ENCODE measurements at regions not wholly inside any gene's neighbourhood (a gene's known extent, or its start where the extent isn't known, plus 50 kb on each side); places are given as distances from the start of the nearest gene placed in this dataset.
"Not testable (repeated sequence)": the region's sequence is repeated elsewhere in the genome, so short reads cannot be mapped to it uniquely, and the experiment has no call there.

GRCh38 chr5:99068944-99069650 is 140.3 kb upstream of the CHD1 start:
- no peak for DNase-seq (ENCODE audit: low read depth in 2 of 2)

- no peak for DNase-seq (ENCODE audit: low read depth in 2 of 2)
Observed at GRCh38 chr5:99063737-99064136, 134.9 kb upstream of the CHD1 start.

GRCh38 chr5:99061711-99062110 is 132.9 kb upstream of the CHD1 start:
- DNase-seq (ENCODE audit: low read depth in 2 of 2), result no peak

- no peak for DNase-seq (ENCODE audit: low read depth in 2 of 2)
Observed at GRCh38 chr5:99061299-99061698, 132.5 kb upstream of the CHD1 start.

GRCh38 chr5:99060306-99061261 is 131.8 kb upstream of the CHD1 start:
- peak; percentile 36 to 67 for DNase-seq (ENCODE audit: low read depth in 2 of 2)

GRCh38 chr5:99059685-99060084 is 130.9 kb upstream of the CHD1 start:
- DNase-seq (ENCODE audit: low read depth in 2 of 2), result no peak

GRCh38 chr5:99058466-99058865 is 129.7 kb upstream of the CHD1 start:
- DNase-seq (ENCODE audit: low read depth in 2 of 2), result no peak

- DNase-seq (ENCODE audit: low read depth in 2 of 2), result peak in 1 of 2 donors; percentile 44
Observed at GRCh38 chr5:99054972-99055371, 126.2 kb upstream of the CHD1 start.

GRCh38 chr5:99045871-99046270 is 117.1 kb upstream of the CHD1 start:
- no peak for DNase-seq (ENCODE audit: low read depth in 2 of 2)

- not testable (repeated sequence) for DNase-seq (ENCODE audit: low read depth in 2 of 2)
Observed at GRCh38 chr5:99043257-99043656, 114.5 kb upstream of the CHD1 start.

- DNase-seq (ENCODE audit: low read depth in 2 of 2), result no peak
Observed at GRCh38 chr5:99037668-99038067, 108.9 kb upstream of the CHD1 start.

- no peak for DNase-seq (ENCODE audit: low read depth in 2 of 2)
Observed at GRCh38 chr5:99035942-99036341, 107.1 kb upstream of the CHD1 start.

GRCh38 chr5:99034336-99034735 is 105.5 kb upstream of the CHD1 start:
- DNase-seq (ENCODE audit: low read depth in 2 of 2), result peak in 1 of 2 donors; percentile 36

GRCh38 chr5:99033014-99033900 is 104.5 kb upstream of the CHD1 start:
- peak in 1 of 2 donors; percentile 10 for DNase-seq (ENCODE audit: low read depth in 2 of 2)

- peak; percentile 78 to 80 for DNase-seq (ENCODE audit: low read depth in 2 of 2)
Observed at GRCh38 chr5:99032234-99033013, 103.6 kb upstream of the CHD1 start.

- DNase-seq (ENCODE audit: low read depth in 2 of 2), result no peak
Observed at GRCh38 chr5:99030906-99031440, 102.2 kb upstream of the CHD1 start.

- no peak for DNase-seq (ENCODE audit: low read depth in 2 of 2)
Observed at GRCh38 chr5:99029172-99029571, 100.4 kb upstream of the CHD1 start.

GRCh38 chr5:99028170-99028569 is 99.4 kb upstream of the CHD1 start:
- not testable (repeated sequence) for DNase-seq (ENCODE audit: low read depth in 2 of 2)

- peak in 1 of 2 donors; percentile 27 for DNase-seq (ENCODE audit: low read depth in 2 of 2)
Observed at GRCh38 chr5:99025298-99026045, 96.7 kb upstream of the CHD1 start.

GRCh38 chr5:99023330-99023729 is 94.5 kb upstream of the CHD1 start:
- no peak for DNase-seq (ENCODE audit: low read depth in 2 of 2)
